ENCODE measurements at regions not wholly inside any gene's neighbourhood (a gene's known extent, or its start where the extent isn't known, plus 50 kb on each side); places are given as distances from the start of the nearest gene placed in this dataset.
"Not testable (repeated sequence)": the region's sequence is repeated elsewhere in the genome, so short reads cannot be mapped to it uniquely, and the experiment has no call there.

DNA sequence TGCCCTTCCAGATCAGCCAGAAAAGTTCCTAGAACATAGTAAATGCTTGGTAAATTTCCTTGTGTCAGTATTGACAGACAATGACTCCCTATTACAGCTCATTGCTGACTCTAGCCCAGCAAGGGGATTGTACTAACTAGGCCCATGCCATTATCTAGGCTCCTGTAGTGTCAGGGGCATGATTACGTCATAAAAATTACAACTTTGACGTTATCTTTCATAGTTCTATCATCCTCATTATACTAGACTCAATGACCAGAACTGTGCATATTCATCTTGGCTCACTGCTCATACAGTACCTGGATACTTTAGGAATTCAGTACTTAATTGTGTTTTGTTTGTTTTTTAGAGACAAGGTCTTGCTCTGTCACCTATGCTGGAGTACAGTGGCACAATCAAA lies 118.7 kb downstream of the OR52B4 start:
- TF ChIP-seq, protein P1, sequence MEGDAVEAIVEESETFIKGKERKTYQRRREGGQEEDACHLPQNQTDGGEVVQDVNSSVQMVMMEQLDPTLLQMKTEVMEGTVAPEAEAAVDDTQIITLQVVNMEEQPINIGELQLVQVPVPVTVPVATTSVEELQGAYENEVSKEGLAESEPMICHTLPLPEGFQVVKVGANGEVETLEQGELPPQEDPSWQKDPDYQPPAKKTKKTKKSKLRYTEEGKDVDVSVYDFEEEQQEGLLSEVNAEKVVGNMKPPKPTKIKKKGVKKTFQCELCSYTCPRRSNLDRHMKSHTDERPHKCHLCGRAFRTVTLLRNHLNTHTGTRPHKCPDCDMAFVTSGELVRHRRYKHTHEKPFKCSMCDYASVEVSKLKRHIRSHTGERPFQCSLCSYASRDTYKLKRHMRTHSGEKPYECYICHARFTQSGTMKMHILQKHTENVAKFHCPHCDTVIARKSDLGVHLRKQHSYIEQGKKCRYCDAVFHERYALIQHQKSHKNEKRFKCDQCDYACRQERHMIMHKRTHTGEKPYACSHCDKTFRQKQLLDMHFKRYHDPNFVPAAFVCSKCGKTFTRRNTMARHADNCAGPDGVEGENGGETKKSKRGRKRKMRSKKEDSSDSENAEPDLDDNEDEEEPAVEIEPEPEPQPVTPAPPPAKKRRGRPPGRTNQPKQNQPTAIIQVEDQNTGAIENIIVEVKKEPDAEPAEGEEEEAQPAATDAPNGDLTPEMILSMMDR (IDR thresholded peaks at IDR 0.05) = not testable (repeated sequence)
- TF ChIP-seq POLR2A (IDR thresholded peaks at IDR 0.05) = not testable (repeated sequence)
